ENCODE measurements at regions not wholly inside any gene's neighbourhood (a gene's known extent, or its start where the extent isn't known, plus 50 kb on each side); places are given as distances from the start of the nearest gene placed in this dataset.

- no peak for TF ChIP-seq POLR2A (IDR thresholded peaks at IDR 0.05)
- TF ChIP-seq CTCF (IDR thresholded peaks at IDR 0.05), result no peak
Measured at GRCh38 chr3:169007145-169007544, 656.4 kb downstream of the MECOM start.

Measured in adrenal gland (tissue), 5 donors.